HG03457 (cell line): ENCODE measurements at regions not wholly inside any gene's neighbourhood (a gene's known extent, or its start where the extent isn't known, plus 50 kb on each side); places are given as distances from the start of the nearest gene placed in this dataset.

Experiments used
- ATAC-seq: cut with Tn5 transposase; IDR thresholded peaks from one replicate; pipeline ENCODE4 v1.9.1; 2021; ENCODE audit warnings: moderate number of reproducible peaks; ENCODE audit not compliant: unreplicated experiment

GRCh38 chr6:163667372-163668060, 253.0 kb downstream of the QKI start:
- ATAC-seq: peak; percentile 87

- no peak for ATAC-seq
Observed at GRCh38 chr6:163665464-163665863, 250.9 kb downstream of the QKI start.

- no peak for ATAC-seq
Observed at GRCh38 chr6:163663575-163663974, 249.1 kb downstream of the QKI start.

GRCh38 chr6:163662604-163663225, 248.2 kb downstream of the QKI start:
- no peak for ATAC-seq

GRCh38 chr6:163661272-163661671, 246.8 kb downstream of the QKI start:
- peak; percentile 73 for ATAC-seq

- no peak for ATAC-seq
Observed at GRCh38 chr6:163659803-163660202, 245.3 kb downstream of the QKI start.

GRCh38 chr6:163655217-163656121, 241.0 kb downstream of the QKI start:
- ATAC-seq: no peak

GRCh38 chr6:163651915-163652668, 237.6 kb downstream of the QKI start:
- no peak for ATAC-seq

- no peak for ATAC-seq
Observed at GRCh38 chr6:163651426-163651825, 236.9 kb downstream of the QKI start.

- ATAC-seq: no peak
Observed at GRCh38 chr6:163648868-163649267, 234.3 kb downstream of the QKI start.

GRCh38 chr6:163647624-163648023, 233.1 kb downstream of the QKI start:
- no peak for ATAC-seq

- ATAC-seq: no peak
Observed at GRCh38 chr6:163646866-163647265, 232.3 kb downstream of the QKI start.

GRCh38 chr6:163646133-163646532, 231.6 kb downstream of the QKI start:
- no peak for ATAC-seq

- no peak for ATAC-seq
Observed at GRCh38 chr6:163645560-163645959, 231.0 kb downstream of the QKI start.

GRCh38 chr6:163643866-163644265, 229.3 kb downstream of the QKI start:
- ATAC-seq: no peak

- no peak for ATAC-seq
Observed at GRCh38 chr6:163641706-163642105, 227.2 kb downstream of the QKI start.

GRCh38 chr6:163640641-163641040, 226.1 kb downstream of the QKI start:
- no peak for ATAC-seq

- ATAC-seq: peak; percentile 84
Observed at GRCh38 chr6:163637524-163637923, 223.0 kb downstream of the QKI start.

- no peak for ATAC-seq
Observed at GRCh38 chr6:163635731-163636364, 221.3 kb downstream of the QKI start.

GRCh38 chr6:163635315-163635714, 220.8 kb downstream of the QKI start:
- no peak for ATAC-seq
